Fibroblast of lung (primary cell): ENCODE measurements at regions not wholly inside any gene's neighbourhood (a gene's known extent, or its start where the extent isn't known, plus 50 kb on each side); places are given as distances from the start of the nearest gene placed in this dataset.

ENCODE experiments used
- DNase-seq, 2 donors: peaks; one replicate each; pipeline versions ENCODE4 v3.0.0 to v3.0.0-alpha.2; 2010; ENCODE audit warnings: low read depth in 2 of 2
- H2AFZ ChIP-seq: 2 replicates; pipeline ENCODE4 v1.5.1; 2012; ENCODE audit warnings: low read length, control low read depth, inconsistent platforms
- H3K27ac ChIP-seq: 2 replicates; pipeline ENCODE4 v1.5.1; 2011; ENCODE audit warnings: low read length, control low read depth; ENCODE audit not compliant: insufficient read depth
- H3K27me3 ChIP-seq: 2 replicates; pipeline ENCODE4 v1.5.1; 2011; ENCODE audit warnings: mild to moderate bottlenecking, low read length; ENCODE audit not compliant: control insufficient read depth, insufficient read depth
- H3K36me3 ChIP-seq: 2 replicates; pipeline ENCODE4 v1.5.1; 2011; ENCODE audit warnings: low read length; ENCODE audit not compliant: control insufficient read depth, insufficient read depth
- H3K4me1 ChIP-seq: 2 replicates; pipeline ENCODE4 v1.5.1; 2011; ENCODE audit warnings: low read length; ENCODE audit not compliant: control insufficient read depth, insufficient read depth; ENCODE audit errors: extremely low read depth
- H3K4me2 ChIP-seq: 2 replicates; pipeline ENCODE4 v1.5.1; 2011; ENCODE audit warnings: low read length, control low read depth; ENCODE audit not compliant: insufficient read depth; ENCODE audit errors: extremely low read depth
- H3K4me3 ChIP-seq, 4 experiments: fragments of 200-600 bp in 1 of 4; sonication (generic) in 1 of 4; replicated peaks in 1 of 4; 2 replicates each; pipeline ENCODE4 v1.5.1; 2011 to 2016; ENCODE audit warnings: low read length in 4 of 4, low read depth in 3 of 4, mild to moderate bottlenecking in 3 of 4, control low read depth in 2 of 4, inconsistent platforms in 1 of 4, mixed read lengths in 1 of 4; ENCODE audit not compliant: insufficient read depth in 1 of 4; ENCODE audit errors: control extremely low read depth in 1 of 4
- H3K79me2 ChIP-seq: 2 replicates; pipeline ENCODE4 v1.5.1; 2012; ENCODE audit warnings: mild to moderate bottlenecking, low read length, inconsistent platforms; ENCODE audit not compliant: control insufficient read depth, insufficient read depth
- H3K9ac ChIP-seq: 2 replicates; pipeline ENCODE4 v1.5.1; 2011; ENCODE audit warnings: mild to moderate bottlenecking, low read length, control low read depth; ENCODE audit not compliant: insufficient read depth
- H3K9me3 ChIP-seq: 2 replicates; pipeline ENCODE4 v1.5.1; 2012; ENCODE audit warnings: low read depth, low read length; ENCODE audit not compliant: control insufficient read depth, insufficient read depth
- H4K20me1 ChIP-seq: 2 replicates; pipeline ENCODE4 v1.5.1; 2011; ENCODE audit warnings: low read length; ENCODE audit not compliant: control insufficient read depth, insufficient read depth; ENCODE audit errors: extremely low read depth
- EZH2 ChIP-seq: IDR thresholded peaks from 2 replicates; pipeline ENCODE4 v1.5.1; 2012; ENCODE audit warnings: low read length, control low read depth, mild to moderate bottlenecking; ENCODE audit errors: missing control alignments
- TF ChIP-seq, protein P1 (sequence below), 2 donors: IDR thresholded peaks in 1 of 2; conservative IDR thresholded peaks in 1 of 2; 1 replicate in 1 of 2; 2 replicates in 1 of 2; pipeline ENCODE4 v1.5.1; 2011 to 2012; ENCODE audit warnings: low read length in 2 of 2, control low read depth in 1 of 2, inconsistent platforms in 1 of 2, low read depth in 1 of 2, mild to moderate bottlenecking in 1 of 2

DNA sequence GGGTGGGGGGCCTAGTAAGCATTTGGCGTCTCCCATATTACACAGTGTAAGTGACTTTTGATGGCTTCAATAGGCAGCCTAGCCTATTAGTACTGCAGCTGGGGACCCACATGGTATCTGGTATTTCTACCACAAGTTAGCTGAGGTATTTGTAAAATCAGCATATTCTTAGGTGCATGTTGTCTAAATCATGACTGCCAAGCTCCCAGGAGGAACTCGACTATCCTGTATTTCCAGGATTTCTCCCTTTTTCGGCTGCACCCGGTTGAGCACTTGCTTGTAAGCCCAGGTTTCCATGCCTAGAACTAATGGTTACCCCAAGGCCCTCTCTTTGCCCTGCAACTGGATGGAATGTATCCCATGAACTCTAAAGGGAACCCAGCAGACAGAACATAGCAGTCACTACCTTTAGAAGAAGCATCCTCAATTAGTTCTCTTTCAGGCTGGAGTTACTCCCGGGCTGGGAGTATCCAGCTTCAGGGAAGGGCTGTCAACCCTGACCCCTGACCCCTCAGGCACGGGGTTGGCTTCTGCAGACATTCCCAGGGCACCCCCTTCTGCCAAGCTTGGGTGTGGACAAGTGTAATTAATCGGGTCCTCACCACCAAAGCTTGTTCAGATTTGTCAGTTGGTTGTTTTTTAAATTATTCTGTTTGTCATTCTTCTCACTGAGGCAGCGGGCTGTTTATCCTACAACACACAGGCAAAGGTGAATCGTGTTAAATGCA is 90.3 kb upstream of the PARD3 start:
- H3K4me3 ChIP-seq, result no peak overlapping the region
- no peaks in the 10 kb centered on the region for H4K20me1 ChIP-seq
- H2AFZ ChIP-seq, result no peak overlapping the region
- no peak overlapping the region for H3K9ac ChIP-seq
- H3K9me3 ChIP-seq, result no peaks in the 10 kb centered on the region
- H3K27me3 ChIP-seq, result no peaks in the 10 kb centered on the region
- no peak overlapping the region for H3K4me2 ChIP-seq
- H3K79me2 ChIP-seq, result no peaks in the 10 kb centered on the region
- H3K36me3 ChIP-seq, result no peaks in the 10 kb centered on the region
- H3K27ac ChIP-seq, result no peak overlapping the region
- TF ChIP-seq EZH2, result no peak
- TF ChIP-seq, protein P1, sequence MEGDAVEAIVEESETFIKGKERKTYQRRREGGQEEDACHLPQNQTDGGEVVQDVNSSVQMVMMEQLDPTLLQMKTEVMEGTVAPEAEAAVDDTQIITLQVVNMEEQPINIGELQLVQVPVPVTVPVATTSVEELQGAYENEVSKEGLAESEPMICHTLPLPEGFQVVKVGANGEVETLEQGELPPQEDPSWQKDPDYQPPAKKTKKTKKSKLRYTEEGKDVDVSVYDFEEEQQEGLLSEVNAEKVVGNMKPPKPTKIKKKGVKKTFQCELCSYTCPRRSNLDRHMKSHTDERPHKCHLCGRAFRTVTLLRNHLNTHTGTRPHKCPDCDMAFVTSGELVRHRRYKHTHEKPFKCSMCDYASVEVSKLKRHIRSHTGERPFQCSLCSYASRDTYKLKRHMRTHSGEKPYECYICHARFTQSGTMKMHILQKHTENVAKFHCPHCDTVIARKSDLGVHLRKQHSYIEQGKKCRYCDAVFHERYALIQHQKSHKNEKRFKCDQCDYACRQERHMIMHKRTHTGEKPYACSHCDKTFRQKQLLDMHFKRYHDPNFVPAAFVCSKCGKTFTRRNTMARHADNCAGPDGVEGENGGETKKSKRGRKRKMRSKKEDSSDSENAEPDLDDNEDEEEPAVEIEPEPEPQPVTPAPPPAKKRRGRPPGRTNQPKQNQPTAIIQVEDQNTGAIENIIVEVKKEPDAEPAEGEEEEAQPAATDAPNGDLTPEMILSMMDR (conservative IDR thresholded peaks at IDR 0.05 in 1 of 2, IDR thresholded peaks at IDR 0.05 in 1 of 2; ENCODE audit: low read depth in 1 of 2, low read length in 2 of 2), result no peak
- no peak for DNase-seq
- H3K4me1 ChIP-seq, result peaks cover 3% of the 10 kb centered on the region

DNA sequence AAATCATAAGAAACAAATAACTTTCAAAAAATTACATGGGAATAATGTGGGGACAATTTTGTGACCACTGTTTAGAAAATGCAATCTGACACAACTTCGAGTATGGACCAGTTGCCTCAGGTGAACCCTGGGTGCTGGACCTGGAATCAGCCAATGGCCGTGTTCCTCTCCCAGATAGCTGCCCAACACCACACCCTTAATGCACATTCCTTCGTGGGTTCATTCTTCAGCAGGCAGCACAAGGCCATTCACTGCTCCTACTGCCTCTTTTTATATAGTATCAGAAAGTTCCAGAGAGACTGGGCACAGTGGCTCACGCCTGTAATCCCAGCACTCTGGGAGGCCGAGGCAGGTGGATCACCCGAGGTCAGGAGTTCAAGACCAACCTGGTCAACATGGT is 89.1 kb upstream of the PARD3 start:
- no peaks in the 10 kb centered on the region for H3K27me3 ChIP-seq
- H3K4me2 ChIP-seq, result no peak overlapping the region
- no peaks in the 10 kb centered on the region for H3K9me3 ChIP-seq
- no peaks in the 10 kb centered on the region for H3K36me3 ChIP-seq
- DNase-seq, result no peak
- no peak overlapping the region for H3K27ac ChIP-seq
- no peak overlapping the region for H2AFZ ChIP-seq
- H3K9ac ChIP-seq, result no peak overlapping the region
- no peak for TF ChIP-seq EZH2
- TF ChIP-seq, protein P1 (conservative IDR thresholded peaks at IDR 0.05 in 1 of 2, IDR thresholded peaks at IDR 0.05 in 1 of 2; ENCODE audit: low read depth in 1 of 2, low read length in 2 of 2), result no peak
- peaks cover 3% of the 10 kb centered on the region for H3K4me1 ChIP-seq
- no peak overlapping the region for H3K4me3 ChIP-seq
- no peaks in the 10 kb centered on the region for H3K79me2 ChIP-seq
- no peaks in the 10 kb centered on the region for H4K20me1 ChIP-seq

DNA sequence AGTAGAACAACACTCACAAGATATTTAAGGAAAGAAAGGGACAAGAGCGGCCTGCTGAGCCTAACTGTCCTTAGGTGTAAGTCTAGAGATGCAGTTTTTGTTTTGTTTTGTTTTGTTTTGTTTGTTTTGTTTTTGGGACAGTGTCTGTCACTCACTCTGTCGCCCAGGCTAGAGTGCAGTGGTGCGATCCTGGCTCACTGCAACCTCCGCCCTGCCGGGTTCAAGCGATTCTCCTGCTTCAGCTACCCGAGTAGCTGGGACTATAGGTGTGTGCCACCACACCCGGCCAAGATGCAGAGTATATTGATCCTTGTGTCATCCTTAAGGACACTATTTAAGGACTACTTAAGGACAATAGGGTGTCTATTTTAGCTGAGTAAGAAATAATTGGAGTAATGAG is 84.1 kb upstream of the PARD3 start:
- Histone ChIP-seq H3K4me3 (no peak overlapping the region), H3K9me3 (no peaks in the 10 kb centered on the region), H3K4me2 (no peak overlapping the region), H3K27me3 (no peaks in the 10 kb centered on the region), H3K36me3 (no peaks in the 10 kb centered on the region), H4K20me1 (no peaks in the 10 kb centered on the region), H3K79me2 (no peaks in the 10 kb centered on the region), H2AFZ (no peak overlapping the region), H3K4me1 (no peaks in the 10 kb centered on the region), H3K27ac (no peak overlapping the region), H3K9ac (no peak overlapping the region)
- TF ChIP-seq EZH2, result no peak
- TF ChIP-seq, protein P1 (conservative IDR thresholded peaks at IDR 0.05 in 1 of 2, IDR thresholded peaks at IDR 0.05 in 1 of 2; ENCODE audit: low read depth in 1 of 2, low read length in 2 of 2), result no peak
- DNase-seq, result no peak
